A673 (cell line): ENCODE measurements at regions not wholly inside any gene's neighbourhood (a gene's known extent, or its start where the extent isn't known, plus 50 kb on each side); places are given as distances from the start of the nearest gene placed in this dataset.

Experiments
- BruUV-seq: library from RNA; stranded (reverse); fragments of 400-500 nt; replicated peaks from 2 replicates; lab custom pipeline; 2021; lab: Mats Ljungman, UMichigan
- CTCF ChIA-PET: fragments of 300-600 bp; sonication (Branson Sonifier 250); formaldehyde crosslinking; loops from one replicate; lab custom pipeline; 2022; ENCODE audit warnings: antibody characterized with exemption; lab: Charles Lee
- POLR2A ChIA-PET: fragments of 300-600 bp; sonication (Branson Sonifier 250); formaldehyde crosslinking; loops from one replicate; lab custom pipeline; 2022; ENCODE audit warnings: antibody characterized with exemption; ENCODE audit not compliant: low non-redundant PET; lab: Charles Lee
- DNase-seq: peaks from one replicate; pipeline ENCODE4 v3.0.0-alpha.2; 2015; ENCODE audit warnings: low spot score
- H3K27ac ChIP-seq: fragments of 200-600 bp; sonication (generic); 2 replicates; pipeline ENCODE4 v1.5.1; 2016; ENCODE audit warnings: mixed run types, low read depth, mild to moderate bottlenecking, mixed read lengths, antibody characterized with exemption, low read length; ENCODE audit not compliant: poor library complexity, severe bottlenecking
- H3K27me3 ChIP-seq: fragments of 200-600 bp; sonication (generic); replicated peaks from 2 replicates; pipeline ENCODE4 v1.6.1; 2017; ENCODE audit warnings: mixed run types, low read depth, mild to moderate bottlenecking, mixed read lengths, antibody characterized with exemption, low read length; ENCODE audit not compliant: insufficient read depth, poor library complexity
- H3K36me3 ChIP-seq: fragments of 200-600 bp; sonication (generic); 2 replicates; pipeline ENCODE4 v1.6.1; 2016; ENCODE audit warnings: mixed run types, mild to moderate bottlenecking, mixed read lengths, antibody characterized with exemption, low read length; ENCODE audit not compliant: insufficient read depth, poor library complexity, severe bottlenecking
- H3K4me1 ChIP-seq: fragments of 200-600 bp; sonication (generic); 2 replicates; pipeline ENCODE4 v1.6.1; 2017; ENCODE audit warnings: mixed run types, mild to moderate bottlenecking, mixed read lengths, antibody characterized with exemption, low read length; ENCODE audit not compliant: insufficient read depth, poor library complexity, severe bottlenecking
- H3K4me3 ChIP-seq: fragments of 200-600 bp; sonication (generic); 2 replicates; pipeline ENCODE4 v1.5.1; 2016; ENCODE audit warnings: low read depth, mixed run types, mild to moderate bottlenecking, mixed read lengths, low read length; ENCODE audit not compliant: poor library complexity, severe bottlenecking
- H3K9me3 ChIP-seq: fragments of 200-600 bp; sonication (generic); 2 replicates; pipeline ENCODE4 v1.6.1; 2016; ENCODE audit warnings: mixed run types, low read depth, mild to moderate bottlenecking, mixed read lengths, antibody characterized with exemption, low read length; ENCODE audit not compliant: poor library complexity, severe bottlenecking
- EZH2 ChIP-seq: fragments of 200-600 bp; sonication (generic); IDR thresholded peaks from 2 replicates; pipeline ENCODE4 v1.6.1; 2017; ENCODE audit warnings: borderline replicate concordance, low read depth, mild to moderate bottlenecking, mixed read lengths, antibody characterized with exemption, low read length; ENCODE audit not compliant: poor library complexity, severe bottlenecking
- intact Hi-C: fragments of 100-400 bp; cut with micrococcal nuclease; formaldehyde crosslinking; loops from one replicate; pipeline ENCODE4 v1.10.0; 2022; ENCODE audit not compliant: unreplicated experiment
- TF ChIP-seq, protein P1 (sequence below): fragments of 300-800, 200-600 bp; sonication (generic); conservative IDR thresholded peaks from 2 replicates; pipeline ENCODE4 v1.5.1; 2017; ENCODE audit warnings: low read depth, mild to moderate bottlenecking, antibody characterized with exemption, low read length, moderate library complexity, mixed read lengths

DNA sequence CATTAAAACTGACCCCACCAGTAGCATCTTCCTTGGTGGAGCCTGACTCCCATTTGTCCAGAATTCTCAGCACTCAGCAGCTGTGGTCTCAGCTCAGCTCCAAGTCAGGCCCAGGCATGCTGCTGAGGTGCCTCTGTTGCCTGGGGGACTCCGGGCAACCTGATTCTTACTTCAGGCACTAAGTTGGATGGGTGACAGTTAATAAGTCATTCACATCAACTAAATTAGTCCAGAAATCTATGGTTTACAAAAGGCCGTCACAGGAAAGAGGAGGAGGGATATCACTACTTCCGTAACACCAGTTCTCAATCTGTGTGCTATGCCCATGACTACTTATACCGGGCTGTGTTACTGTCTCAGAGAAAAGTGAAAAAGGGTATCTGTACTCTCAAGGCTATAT is 310.2 kb downstream of the SATB1 start:
- Histone ChIP-seq H3K36me3 (no peaks in the 10 kb centered on the region), H3K4me3 (no peak overlapping the region), H3K27ac (no peak overlapping the region), H3K9me3 (no peaks in the 10 kb centered on the region), H3K4me1 (no peaks in the 10 kb centered on the region), H3K27me3 (no peaks in the 10 kb centered on the region)
- BruUV-seq = no TSS peak
- ChIA-PET POLR2A (no interaction called here), CTCF (no interaction called here)
- DNase-seq = no peak
- intact Hi-C loops = no loop called here
- no peak for TF ChIP-seq EZH2
- TF ChIP-seq, protein P1, sequence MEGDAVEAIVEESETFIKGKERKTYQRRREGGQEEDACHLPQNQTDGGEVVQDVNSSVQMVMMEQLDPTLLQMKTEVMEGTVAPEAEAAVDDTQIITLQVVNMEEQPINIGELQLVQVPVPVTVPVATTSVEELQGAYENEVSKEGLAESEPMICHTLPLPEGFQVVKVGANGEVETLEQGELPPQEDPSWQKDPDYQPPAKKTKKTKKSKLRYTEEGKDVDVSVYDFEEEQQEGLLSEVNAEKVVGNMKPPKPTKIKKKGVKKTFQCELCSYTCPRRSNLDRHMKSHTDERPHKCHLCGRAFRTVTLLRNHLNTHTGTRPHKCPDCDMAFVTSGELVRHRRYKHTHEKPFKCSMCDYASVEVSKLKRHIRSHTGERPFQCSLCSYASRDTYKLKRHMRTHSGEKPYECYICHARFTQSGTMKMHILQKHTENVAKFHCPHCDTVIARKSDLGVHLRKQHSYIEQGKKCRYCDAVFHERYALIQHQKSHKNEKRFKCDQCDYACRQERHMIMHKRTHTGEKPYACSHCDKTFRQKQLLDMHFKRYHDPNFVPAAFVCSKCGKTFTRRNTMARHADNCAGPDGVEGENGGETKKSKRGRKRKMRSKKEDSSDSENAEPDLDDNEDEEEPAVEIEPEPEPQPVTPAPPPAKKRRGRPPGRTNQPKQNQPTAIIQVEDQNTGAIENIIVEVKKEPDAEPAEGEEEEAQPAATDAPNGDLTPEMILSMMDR = no peak

DNA sequence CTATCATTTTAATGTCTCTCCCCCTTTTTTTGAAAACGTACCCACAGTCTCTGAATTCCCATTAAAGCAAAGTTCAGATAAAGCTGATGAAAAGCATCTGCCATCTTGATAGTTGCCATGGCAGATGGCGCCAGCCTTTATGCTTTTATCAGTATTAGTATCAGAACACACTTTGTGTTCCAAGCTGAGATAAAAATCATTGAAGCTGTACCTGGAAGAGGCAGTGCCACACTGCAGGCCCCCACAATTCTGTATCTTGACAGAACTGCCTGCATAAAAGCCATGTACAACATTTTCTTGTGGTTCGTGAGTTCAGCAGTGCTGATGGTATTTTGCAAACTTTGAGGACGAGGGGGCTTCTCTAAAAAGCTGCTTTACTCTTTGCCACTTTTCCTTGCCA is 311.7 kb downstream of the SATB1 start:
- Histone ChIP-seq H3K36me3 (no peaks in the 10 kb centered on the region), H3K27ac (no peak overlapping the region), H3K9me3 (no peaks in the 10 kb centered on the region), H3K27me3 (no peaks in the 10 kb centered on the region), H3K4me1 (no peaks in the 10 kb centered on the region), H3K4me3 (no peak overlapping the region)
- TF ChIP-seq, protein P1 = no peak
- no peak for TF ChIP-seq EZH2
- intact Hi-C loops = no loop called here
- ChIA-PET POLR2A (no interaction called here), CTCF (no interaction called here)
- DNase-seq = no peak
- BruUV-seq = no TSS peak

- H3K9me3 ChIP-seq = no peaks in the 10 kb centered on the region
- H3K27me3 ChIP-seq = no peaks in the 10 kb centered on the region
- POLR2A ChIA-PET = no interaction called here
- no peak overlapping the region for H3K27ac ChIP-seq
- DNase-seq = no peak
- no peaks in the 10 kb centered on the region for H3K4me1 ChIP-seq
- CTCF ChIA-PET = no interaction called here
- no peak overlapping the region for H3K4me3 ChIP-seq
- no TSS peak for BruUV-seq
- no peaks in the 10 kb centered on the region for H3K36me3 ChIP-seq
- intact Hi-C loops = no loop called here
- TF ChIP-seq, protein P1 = no peak
- TF ChIP-seq EZH2 = no peak
Measured at GRCh38 chr3:18112674-18113375, 312.3 kb downstream of the SATB1 start.
